ENCODE measurements at regions not wholly inside any gene's neighbourhood (a gene's known extent, or its start where the extent isn't known, plus 50 kb on each side); places are given as distances from the start of the nearest gene placed in this dataset.

GRCh38 chr6:22764496-22764895 lies 195.1 kb downstream of the HDGFL1 start:
- no peaks in the 10 kb centered on the region for H3K36me3 ChIP-seq (ENCODE audit: insufficient read depth, low read length)
- no peak overlapping the region for H2AFZ ChIP-seq (ENCODE audit: low read length)
- H3K9me2 ChIP-seq (ENCODE audit: low read depth, low read length): no peaks in the 10 kb centered on the region
- no peaks in the 10 kb centered on the region for H3K9me3 ChIP-seq (ENCODE audit: low read length)
- no peak overlapping the region for H3K4me2 ChIP-seq (ENCODE audit: low read length)
- H3K27me3 ChIP-seq (ENCODE audit: insufficient read depth, low read length): no peaks in the 10 kb centered on the region
- no peak overlapping the region for H3K4me3 ChIP-seq (ENCODE audit: low read depth, low read length, poor library complexity, severe bottlenecking)
- H4K20me1 ChIP-seq (ENCODE audit: insufficient read depth, low read length): no peaks in the 10 kb centered on the region
- H3K4me1 ChIP-seq (ENCODE audit: insufficient read depth, low read length, severe bottlenecking): no peaks in the 10 kb centered on the region
- H3K27ac ChIP-seq (ENCODE audit: low read depth, low read length, poor library complexity, severe bottlenecking): no peak overlapping the region
- no peaks in the 10 kb centered on the region for H3F3A ChIP-seq (ENCODE audit: insufficient read depth, low read length)
- no peak for TF ChIP-seq CTCF (IDR thresholded peaks at IDR 0.05; ENCODE audit: low read length)
- TF ChIP-seq EZH2 (IDR thresholded peaks at IDR 0.05; ENCODE audit: borderline replicate concordance, low read length): no peak
- no peaks in the 10 kb centered on the region for H3K79me2 ChIP-seq (ENCODE audit: insufficient read depth, low read length)
- H3K9ac ChIP-seq (ENCODE audit: low read length): no peak overlapping the region

GRCh38 chr6:22765015-22765414 lies 195.6 kb downstream of the HDGFL1 start:
- no peaks in the 10 kb centered on the region for H3F3A ChIP-seq (ENCODE audit: insufficient read depth, low read length)
- H3K9me2 ChIP-seq (ENCODE audit: low read depth, low read length): no peaks in the 10 kb centered on the region
- no peak overlapping the region for H3K9ac ChIP-seq (ENCODE audit: low read length)
- H4K20me1 ChIP-seq (ENCODE audit: insufficient read depth, low read length): no peaks in the 10 kb centered on the region
- no peaks in the 10 kb centered on the region for H3K9me3 ChIP-seq (ENCODE audit: low read length)
- H2AFZ ChIP-seq (ENCODE audit: low read length): no peak overlapping the region
- H3K4me1 ChIP-seq (ENCODE audit: insufficient read depth, low read length, severe bottlenecking): no peaks in the 10 kb centered on the region
- H3K4me2 ChIP-seq (ENCODE audit: low read length): no peak overlapping the region
- no peaks in the 10 kb centered on the region for H3K79me2 ChIP-seq (ENCODE audit: insufficient read depth, low read length)
- H3K27me3 ChIP-seq (ENCODE audit: insufficient read depth, low read length): no peaks in the 10 kb centered on the region
- no peak overlapping the region for H3K27ac ChIP-seq (ENCODE audit: low read depth, low read length, poor library complexity, severe bottlenecking)
- H3K4me3 ChIP-seq (ENCODE audit: low read depth, low read length, poor library complexity, severe bottlenecking): no peak overlapping the region
- H3K36me3 ChIP-seq (ENCODE audit: insufficient read depth, low read length): no peaks in the 10 kb centered on the region
- no peak for TF ChIP-seq CTCF (IDR thresholded peaks at IDR 0.05; ENCODE audit: low read length)
- no peak for TF ChIP-seq EZH2 (IDR thresholded peaks at IDR 0.05; ENCODE audit: borderline replicate concordance, low read length)

GRCh38 chr6:22766979-22767378 lies 197.6 kb downstream of the HDGFL1 start:
- Histone ChIP-seq H3K4me2 (ENCODE audit: low read length) (no peak overlapping the region), H3K79me2 (ENCODE audit: insufficient read depth, low read length) (no peaks in the 10 kb centered on the region), H3K27ac (ENCODE audit: low read depth, low read length, poor library complexity, severe bottlenecking) (no peak overlapping the region), H2AFZ (ENCODE audit: low read length) (no peak overlapping the region), H3K9me2 (ENCODE audit: low read depth, low read length) (no peaks in the 10 kb centered on the region), H3K9me3 (ENCODE audit: low read length) (no peaks in the 10 kb centered on the region), H3F3A (ENCODE audit: insufficient read depth, low read length) (no peaks in the 10 kb centered on the region), H3K27me3 (ENCODE audit: insufficient read depth, low read length) (no peaks in the 10 kb centered on the region), H3K4me3 (ENCODE audit: low read depth, low read length, poor library complexity, severe bottlenecking) (no peak overlapping the region), H4K20me1 (ENCODE audit: insufficient read depth, low read length) (no peaks in the 10 kb centered on the region), H3K4me1 (ENCODE audit: insufficient read depth, low read length, severe bottlenecking) (no peaks in the 10 kb centered on the region), H3K36me3 (ENCODE audit: insufficient read depth, low read length) (no peaks in the 10 kb centered on the region), H3K9ac (ENCODE audit: low read length) (no peak overlapping the region)
- TF ChIP-seq CTCF (IDR thresholded peaks at IDR 0.05; ENCODE audit: low read length): no peak
- no peak for TF ChIP-seq EZH2 (IDR thresholded peaks at IDR 0.05; ENCODE audit: borderline replicate concordance, low read length)

Data from OCI-LY1 (cell line).